22Rv1 (cell line): ENCODE measurements at regions not wholly inside any gene's neighbourhood (a gene's known extent, or its start where the extent isn't known, plus 50 kb on each side); places are given as distances from the start of the nearest gene placed in this dataset.

ENCODE experiments used
- H3K27ac ChIP-seq: fragments of 450-650 bp; 2 replicates; pipeline ENCODE4 v1.5.1; 2017
- CTCF ChIP-seq: fragments of 450-650 bp; IDR thresholded peaks from 2 replicates; pipeline ENCODE4 v1.5.1; 2017; ENCODE audit warnings: mild to moderate bottlenecking
- ZFX ChIP-seq: fragments of 450-650 bp; IDR thresholded peaks from 2 replicates; pipeline ENCODE4 v1.6.1; 2017; ENCODE audit warnings: antibody characterized with exemption, borderline replicate concordance

DNA sequence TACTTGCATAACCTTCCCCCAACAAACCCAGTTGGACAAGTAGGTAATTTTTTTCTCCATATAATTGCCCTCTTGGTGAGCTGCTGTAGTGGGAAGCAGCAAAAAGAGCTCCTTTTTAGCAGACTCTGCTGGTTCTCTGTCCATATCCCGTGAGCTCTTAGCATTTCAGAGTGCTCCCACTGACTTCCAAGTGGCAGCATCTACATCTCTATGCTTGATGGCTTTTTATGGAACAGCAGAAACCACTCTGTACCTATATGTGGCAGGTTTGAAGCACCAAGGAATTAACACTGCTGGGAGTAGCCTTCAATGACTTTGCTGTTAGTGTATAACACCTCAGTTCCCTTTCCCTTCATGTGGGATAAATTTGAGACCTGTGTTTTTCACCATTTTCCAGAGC, 168.4 kb upstream of the NHS start:
- no peak overlapping the region for H3K27ac ChIP-seq
- no peak for TF ChIP-seq CTCF
- TF ChIP-seq ZFX, result no peak

DNA sequence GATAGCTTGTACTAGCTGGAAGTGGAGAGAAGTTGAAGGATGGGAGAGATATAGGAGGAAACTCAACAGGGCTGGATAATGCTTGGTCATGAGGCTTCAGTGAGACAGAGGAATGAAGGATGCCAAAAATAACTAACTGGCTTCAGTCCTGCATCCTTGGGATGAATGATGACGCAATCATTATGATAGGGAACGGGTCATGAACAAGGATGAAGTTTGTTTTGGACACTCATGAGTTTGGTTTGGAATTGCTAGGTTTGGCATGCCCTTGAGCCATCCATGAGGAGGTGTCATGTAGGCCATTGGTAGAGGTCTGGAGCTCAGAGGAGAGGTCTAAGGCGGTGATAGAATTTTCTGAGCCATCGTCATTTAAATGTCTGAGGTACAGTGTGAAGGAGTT, 160.0 kb upstream of the NHS start:
- TF ChIP-seq CTCF (no peak), ZFX (no peak)
- no peak overlapping the region for H3K27ac ChIP-seq

- H3K27ac ChIP-seq, result no peak overlapping the region
- TF ChIP-seq CTCF, result no peak
- no peak for TF ChIP-seq ZFX
These were observed 148.3 kb upstream of the NHS start for GRCh38 chrX:17226736-17227135.

DNA sequence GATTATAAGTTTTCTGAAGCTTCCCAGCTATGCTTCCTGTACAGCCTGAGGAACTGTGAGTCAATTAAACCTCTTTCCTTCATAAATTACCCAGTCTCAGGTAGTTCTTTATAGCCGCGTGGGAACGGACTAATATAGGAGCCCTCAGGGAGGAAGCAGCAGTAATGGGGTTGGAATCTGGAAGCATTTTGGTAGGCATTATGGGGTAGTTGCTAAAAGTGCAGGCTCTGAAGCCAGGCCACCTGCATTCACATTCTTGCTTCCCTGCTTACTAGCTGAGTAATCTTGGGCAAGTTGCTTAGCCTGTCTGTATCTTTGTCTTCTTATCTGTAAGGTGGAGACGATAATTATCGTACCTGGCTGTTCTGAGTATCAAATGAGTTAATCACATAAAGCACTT, 137.9 kb upstream of the NHS start:
- TF ChIP-seq CTCF (no peak), ZFX (no peak)
- H3K27ac ChIP-seq, result no peak overlapping the region

DNA sequence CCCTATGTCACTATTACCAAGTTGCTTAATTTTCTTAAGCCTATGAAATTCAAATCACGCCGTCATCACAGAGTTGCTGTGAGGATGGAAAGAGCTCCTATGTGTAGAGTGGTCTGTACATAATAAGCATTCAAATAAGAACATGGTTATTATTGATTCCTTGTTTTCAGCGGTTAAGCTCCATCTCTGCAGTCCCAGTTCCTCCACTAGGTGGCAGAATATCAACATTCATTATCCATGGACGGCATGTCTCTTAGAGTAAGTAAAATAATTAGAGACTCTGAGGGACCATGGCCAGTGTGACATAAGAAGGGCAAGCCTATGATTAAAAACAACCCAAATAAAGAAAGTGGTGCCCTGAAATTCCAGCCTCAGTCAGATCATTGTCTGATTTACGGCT, 132.5 kb upstream of the NHS start:
- no peak for TF ChIP-seq ZFX
- peak; percentile 63 for TF ChIP-seq CTCF
- H3K27ac ChIP-seq, result no peak overlapping the region

GRCh38 chrX:17247144-17247543, 127.9 kb upstream of the NHS start:
- H3K27ac ChIP-seq, result no peak overlapping the region
- TF ChIP-seq CTCF, result no peak
- no peak for TF ChIP-seq ZFX

- TF ChIP-seq ZFX (no peak), CTCF (no peak)
- no peak overlapping the region for H3K27ac ChIP-seq
These were observed 112.9 kb upstream of the NHS start for GRCh38 chrX:17262123-17262522.
